Liver (tissue), 8 donors: ENCODE measurements at regions not wholly inside any gene's neighbourhood (a gene's known extent, or its start where the extent isn't known, plus 50 kb on each side); places are given as distances from the start of the nearest gene placed in this dataset.

Experiments
- DNase-seq: peaks from one replicate; pipeline ENCODE4 v3.0.0-alpha.2; 2017; ENCODE audit warnings: low spot score
- H3K27ac ChIP-seq, 2 donors: one replicate each; pipeline ENCODE4 v1.7.0; 2013; ENCODE audit warnings: inconsistent platforms in 2 of 2, low read length in 2 of 2, control low read depth in 1 of 2, low read depth in 1 of 2, mild to moderate bottlenecking in 1 of 2
- H3K27me3 ChIP-seq, 4 donors: one replicate each; pipeline versions ENCODE4 v1.6.1 to v1.7.0; 2013; ENCODE audit warnings: low read length in 3 of 4, inconsistent platforms in 1 of 4, mild to moderate bottlenecking in 1 of 4, moderate library complexity in 1 of 4; ENCODE audit not compliant: control insufficient read depth in 4 of 4, insufficient read depth in 4 of 4
- H3K36me3 ChIP-seq, 4 donors: one replicate each; pipeline versions ENCODE4 v1.6.1 to v1.7.0; 2013; ENCODE audit warnings: low read length in 3 of 4, mild to moderate bottlenecking in 3 of 4, low read depth in 1 of 4, moderate library complexity in 1 of 4; ENCODE audit not compliant: control insufficient read depth in 4 of 4, insufficient read depth in 3 of 4
- H3K4me1 ChIP-seq, 4 donors: one replicate each; pipeline versions ENCODE4 v1.6.1 to v1.7.0; 2013; ENCODE audit warnings: low read length in 3 of 4, mild to moderate bottlenecking in 3 of 4, moderate library complexity in 1 of 4; ENCODE audit not compliant: control insufficient read depth in 4 of 4, insufficient read depth in 4 of 4
- H3K4me3 ChIP-seq, 3 donors: one replicate each; pipeline versions ENCODE4 v1.6.1 to v1.7.0; 2013; ENCODE audit warnings: low read length in 3 of 3, control low read depth in 1 of 3, low read depth in 1 of 3, mild to moderate bottlenecking in 1 of 3
- H3K9ac ChIP-seq, 2 donors: one replicate each; pipeline ENCODE4 v1.7.0; 2013; ENCODE audit warnings: low read length in 2 of 2, mild to moderate bottlenecking in 2 of 2, moderate library complexity in 2 of 2, control low read depth in 1 of 2, low read depth in 1 of 2
- H3K9me3 ChIP-seq, 4 donors: one replicate each; pipeline versions ENCODE4 v1.6.1 to v1.7.0; 2013; ENCODE audit warnings: low read length in 3 of 4; ENCODE audit not compliant: control insufficient read depth in 4 of 4
- ATF3 ChIP-seq: IDR thresholded peaks from 2 replicates; pipeline ENCODE4 v1.6.1; 2016; ENCODE audit warnings: antibody characterized with exemption
- CTCF ChIP-seq: fragments of 150-350 bp; IDR thresholded peaks from 2 replicates; pipeline ENCODE4 v1.5.1; 2017; ENCODE audit warnings: improper control_type of control experiment, low read depth, low read length; ENCODE audit not compliant: missing input control
- EGR1 ChIP-seq, 2 donors: IDR thresholded peaks; 2 replicates each; pipeline ENCODE4 v1.6.1; 2016 to 2018; ENCODE audit warnings: antibody characterized with exemption in 2 of 2, low read depth in 2 of 2
- FOXA1 ChIP-seq: IDR thresholded peaks from 2 replicates; pipeline ENCODE4 v1.6.1; 2016; ENCODE audit warnings: antibody characterized with exemption
- FOXA2 ChIP-seq: IDR thresholded peaks from 2 replicates; pipeline ENCODE4 v1.6.1; 2016; ENCODE audit warnings: antibody characterized with exemption
- GABPA ChIP-seq, 2 donors: IDR thresholded peaks in 1 of 2; conservative IDR thresholded peaks in 1 of 2; 2 replicates each; pipeline ENCODE4 v1.6.1; 2016; ENCODE audit warnings: antibody characterized with exemption in 2 of 2, mild to moderate bottlenecking in 1 of 2, moderate library complexity in 1 of 2
- HNF4A ChIP-seq, 2 donors: conservative IDR thresholded peaks; 2 replicates each; pipeline ENCODE4 v1.6.1; 2016; ENCODE audit warnings: antibody characterized with exemption in 2 of 2, mild to moderate bottlenecking in 2 of 2
- HNF4G ChIP-seq: IDR thresholded peaks from 2 replicates; pipeline ENCODE4 v1.6.1; 2016; ENCODE audit warnings: antibody characterized with exemption
- MAX ChIP-seq: IDR thresholded peaks from 2 replicates; pipeline ENCODE4 v1.6.1; 2016; ENCODE audit warnings: antibody characterized with exemption
- NR2F2 ChIP-seq: IDR thresholded peaks from 2 replicates; pipeline ENCODE4 v1.6.1; 2016; ENCODE audit warnings: antibody characterized with exemption
- RAD21 ChIP-seq, 2 donors: IDR thresholded peaks; 2 replicates each; pipeline ENCODE4 v1.6.1; 2016; ENCODE audit warnings: antibody characterized with exemption in 2 of 2, mild to moderate bottlenecking in 2 of 2
- REST ChIP-seq: IDR thresholded peaks from 2 replicates; pipeline ENCODE4 v1.6.1; 2016; ENCODE audit warnings: antibody characterized with exemption, mild to moderate bottlenecking
- RXRA ChIP-seq, 2 donors: IDR thresholded peaks; 2 replicates each; pipeline ENCODE4 v1.6.1; 2017 to 2018; ENCODE audit warnings: antibody characterized with exemption in 2 of 2, mild to moderate bottlenecking in 1 of 2
- SP1 ChIP-seq: IDR thresholded peaks from 2 replicates; pipeline ENCODE4 v1.6.1; 2018; ENCODE audit warnings: antibody characterized with exemption, mild to moderate bottlenecking
- TAF1 ChIP-seq: conservative IDR thresholded peaks from 2 replicates; pipeline ENCODE4 v1.6.1; 2016; ENCODE audit warnings: antibody characterized with exemption, mild to moderate bottlenecking
- YY1 ChIP-seq: IDR thresholded peaks from 2 replicates; pipeline ENCODE4 v1.6.1; 2016; ENCODE audit warnings: antibody characterized with exemption, mild to moderate bottlenecking
- ZBTB33 ChIP-seq: IDR thresholded peaks from 2 replicates; pipeline ENCODE4 v1.6.1; 2016; ENCODE audit warnings: antibody characterized with exemption
- WGBS: extraction: QIAGEN DNeasy Blood & Tissue Kit; methylation state at CpG from one replicate; pipeline ENCODE4 v1.1.7; 2013; 5-methylcytosine and 5-hydroxymethylcytosine counted together
- donor health status: healthy.
- donor health status: healthy.
- donor health status: healthy.
- donor health status: healthy.
- donor health status: healthy.

- TF ChIP-seq EGR1 (IDR thresholded peaks at IDR 0.05; ENCODE audit: low read depth in 2 of 2) (no peak), CTCF (no peak), REST (no peak), GABPA (IDR thresholded peaks at IDR 0.05 in 1 of 2, conservative IDR thresholded peaks at IDR 0.05 in 1 of 2) (no peak), MAX (no peak), RAD21 (IDR thresholded peaks at IDR 0.05) (no peak), NR2F2 (no peak), FOXA1 (no peak), FOXA2 (no peak), SP1 (no peak), HNF4G (no peak), TAF1 (no peak)
- Histone ChIP-seq H3K4me1 (no peaks in the 10 kb centered on the region), H3K9me3 (no peaks in the 10 kb centered on the region), H3K36me3 (no peaks in the 10 kb centered on the region), H3K27me3 (no peaks in the 10 kb centered on the region), H3K9ac (no peak overlapping the region), H3K27ac (no peak overlapping the region), H3K4me3 (no peak overlapping the region)
- 91% methylated on average over 1 of the region's 1 CpG for WGBS
- no peak for DNase-seq
Observed at GRCh38 chr9:71326360-71326759, 204.9 kb upstream of the TRPM3 start.

GRCh38 chr9:71323357-71323756 is 201.9 kb upstream of the TRPM3 start:
- no peak overlapping the region for H3K9ac ChIP-seq
- H3K4me3 ChIP-seq = no peak overlapping the region
- no peak for DNase-seq
- H3K27me3 ChIP-seq = no peaks in the 10 kb centered on the region
- no peaks in the 10 kb centered on the region for H3K36me3 ChIP-seq
- TF ChIP-seq ATF3 (no peak), YY1 (no peak), FOXA2 (no peak), FOXA1 (no peak), CTCF (no peak), HNF4G (no peak), NR2F2 (no peak), MAX (no peak), SP1 (no peak), GABPA (IDR thresholded peaks at IDR 0.05 in 1 of 2, conservative IDR thresholded peaks at IDR 0.05 in 1 of 2) (no peak), ZBTB33 (no peak), TAF1 (no peak), HNF4A (conservative IDR thresholded peaks at IDR 0.05) (no peak), RAD21 (IDR thresholded peaks at IDR 0.05) (no peak), RXRA (IDR thresholded peaks at IDR 0.05) (no peak), REST (no peak)
- no peak overlapping the region for H3K27ac ChIP-seq
- H3K4me1 ChIP-seq = no peaks in the 10 kb centered on the region
- H3K9me3 ChIP-seq = no peaks in the 10 kb centered on the region
- 95% methylated on average over 3 of the region's 3 CpGs for WGBS
